GM12878 (cell line): ENCODE measurements at regions not wholly inside any gene's neighbourhood (a gene's known extent, or its start where the extent isn't known, plus 50 kb on each side); places are given as distances from the start of the nearest gene placed in this dataset.

Experiments used
- ATAC-seq: fragments of 200-7000 bp; cut with Tn5 transposase; 3 replicates; pipeline ENCODE4 v1.9.1; 2020; ENCODE audit warnings: mild to moderate bottlenecking, moderate library complexity
- BruUV-seq: library from RNA; stranded (reverse); fragments of 400-500 nt; replicated peaks from 2 replicates; lab custom pipeline; 2021; lab: Mats Ljungman, UMichigan
- CTCF ChIA-PET: fragments of 300-600 bp; sonication (Branson Sonifier 250); formaldehyde crosslinking; extraction: SDS; loops from one replicate; lab custom pipeline; 2021; ENCODE audit warnings: inconsistent platforms; lab: Yijun Ruan, JAX
- POLR2A ChIA-PET: fragments of 350-600 bp; formaldehyde crosslinking; extraction: SDS; loops from one replicate; lab custom pipeline; 2021; ENCODE audit warnings: inconsistent platforms; lab: Charles Lee
- RAD21 ChIA-PET: fragments of 300-600 bp; sonication (Branson Sonifier 250); formaldehyde crosslinking; loops from one replicate; lab custom pipeline; 2023; ENCODE audit warnings: antibody characterized with exemption; ENCODE audit not compliant: unreplicated experiment; lab: Charles Lee
- SMC1A ChIA-PET: fragments of 300-600 bp; sonication (Branson Sonifier 250); formaldehyde crosslinking; loops from one replicate; lab custom pipeline; 2023; ENCODE audit not compliant: unreplicated experiment, uncharacterized antibody; lab: Charles Lee
- DNase-seq: peaks from one replicate; pipeline ENCODE4 v3.0.0-alpha.2; 2011; ENCODE audit warnings: low read depth, low spot score
- FAIRE-seq: peaks from 3 replicates; lab custom pipeline; 2011; peaks lifted over from hg19 to GRCh38; lab: Jason Lieb, UNC
- H2AFZ ChIP-seq: 2 replicates; pipeline ENCODE4 v1.6.0; 2011; ENCODE audit warnings: low read depth, low read length, control low read depth; ENCODE audit not compliant: control insufficient read depth
- H3K27ac ChIP-seq: 2 replicates; pipeline ENCODE4 v1.5.1; 2011; ENCODE audit warnings: control low read depth; ENCODE audit not compliant: control insufficient read depth, insufficient read depth
- H3K27me3 ChIP-seq, 2 experiments: replicated peaks in 1 of 2; 2 replicates each; pipeline versions ENCODE4 v1.6.0 to v1.6.1; 2011; ENCODE audit warnings: low read length in 1 of 2; ENCODE audit not compliant: control insufficient read depth in 2 of 2, insufficient read depth in 2 of 2
- H3K36me3 ChIP-seq, 2 experiments: 2 replicates each; pipeline ENCODE4 v1.5.1; 2011; ENCODE audit warnings: low read length in 1 of 2; ENCODE audit not compliant: control insufficient read depth in 2 of 2, insufficient read depth in 2 of 2
- H3K4me1 ChIP-seq: 2 replicates; pipeline ENCODE4 v1.6.1; 2011; ENCODE audit warnings: mild to moderate bottlenecking, low read length, moderate library complexity, mixed read lengths; ENCODE audit not compliant: control insufficient read depth, insufficient read depth
- H3K4me2 ChIP-seq: 2 replicates; pipeline ENCODE4 v1.6.0; 2011; ENCODE audit warnings: control low read depth; ENCODE audit not compliant: control insufficient read depth, insufficient read depth
- H3K4me3 ChIP-seq: fragments of 200-600 bp; sonication (generic); 2 replicates; pipeline ENCODE4 v1.5.1; 2016
- H3K79me2 ChIP-seq: 2 replicates; pipeline ENCODE4 v1.6.0; 2011; ENCODE audit warnings: low read length; ENCODE audit not compliant: control insufficient read depth, insufficient read depth
- H3K9ac ChIP-seq: 2 replicates; pipeline ENCODE4 v1.8.0; 2011; ENCODE audit warnings: low read length, control low read depth, mixed read lengths; ENCODE audit not compliant: control insufficient read depth, insufficient read depth
- H3K9me3 ChIP-seq: replicated peaks from 3 replicates; pipeline ENCODE4 v1.5.1; 2011; ENCODE audit warnings: mild to moderate bottlenecking, low read length; ENCODE audit not compliant: control insufficient read depth, insufficient read depth
- H4K20me1 ChIP-seq: 2 replicates; pipeline ENCODE4 v1.6.0; 2011; ENCODE audit not compliant: control insufficient read depth, insufficient read depth
- NFYB ChIP-seq: IDR thresholded peaks from 2 replicates; pipeline ENCODE4 v1.6.1; 2011; ENCODE audit warnings: low read depth, mild to moderate bottlenecking, low read length, improper control_type of control experiment, moderate library complexity; ENCODE audit not compliant: insufficient read depth
- TARDBP ChIP-seq: IDR thresholded peaks from 2 replicates; pipeline ENCODE4 v1.6.1; 2016; ENCODE audit warnings: borderline replicate concordance
- ZNF274 ChIP-seq: IDR thresholded peaks from one replicate; pipeline ENCODE4 v1.8.0; 2011; ENCODE audit not compliant: insufficient read length, insufficient read depth
- ZNF687 ChIP-seq: fragments of 450-650 bp; IDR thresholded peaks from 2 replicates; pipeline ENCODE4 v1.6.1; 2017; ENCODE audit warnings: mild to moderate bottlenecking, moderate library complexity
- WGBS: methylation state at CpG from one replicate; pipeline ENCODE4 v1.1.6; 2016; ENCODE audit warnings: low lambda C conversion rate; ENCODE audit not compliant: insufficient replicate concordance, insufficient coverage; ENCODE audit errors: missing lambda C conversion rate; 5-methylcytosine and 5-hydroxymethylcytosine counted together
- in situ Hi-C: fragments of 300-500 bp; cut with MboI; formaldehyde crosslinking; loops from 9 replicates; pipeline ENCODE4 v1.14.3; 2018; ENCODE audit warnings: mixed read lengths
- intact Hi-C: fragments of 100-400 bp; cut with micrococcal nuclease; formaldehyde crosslinking; loops from one replicate; pipeline ENCODE4 v1.14.2; 2022; ENCODE audit not compliant: unreplicated experiment

DNA sequence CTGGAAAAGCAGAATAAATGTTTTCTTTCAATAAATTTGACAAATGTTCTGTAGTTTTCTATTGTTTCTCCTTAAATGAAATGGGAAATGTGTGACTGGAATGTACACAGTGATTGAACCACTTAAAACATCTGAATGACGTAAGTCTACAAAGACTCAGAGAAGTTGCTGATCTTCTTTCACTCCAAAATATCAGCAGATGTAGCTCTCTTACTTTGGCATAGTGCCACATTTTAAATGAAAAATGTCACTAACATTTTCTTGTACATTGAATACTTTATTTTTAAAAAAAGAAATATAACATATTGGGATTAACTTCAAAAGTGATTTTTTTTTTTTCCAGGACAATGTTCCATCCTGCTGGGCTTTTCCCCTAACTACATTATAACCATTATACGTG is 565.6 kb downstream of the TMEM182 start:
- ATAC-seq (no peak), DNase-seq (no peak), FAIRE-seq (no peak)
- ChIA-PET CTCF (no interaction called here), POLR2A (no interaction called here), RAD21 (no interaction called here), SMC1A (interaction anchor here (0.6 to 0.7 kb wide), 2 partner anchors 32 to 53 kb away, joined by 4 to 5 read pairs; no protein-coding TSS in a partner anchor)
- Histone ChIP-seq H3K27ac (no peak overlapping the region), H3K9me3 (no peaks in the 10 kb centered on the region), H3K79me2 (no peaks in the 10 kb centered on the region), H3K4me1 (no peaks in the 10 kb centered on the region), H4K20me1 (no peaks in the 10 kb centered on the region), H2AFZ (no peak overlapping the region), H3K4me2 (no peak overlapping the region), H3K36me3 (no peaks in the 10 kb centered on the region), H3K27me3 (no peaks in the 10 kb centered on the region), H3K9ac (no peak overlapping the region), H3K4me3 (no peak overlapping the region)
- intact Hi-C loops, result no loop called here
- BruUV-seq, result no TSS peak
- 34% methylated on average over 2 of the region's 2 CpGs for WGBS
- no peak for TF ChIP-seq ZNF274
- in situ Hi-C loops, result no loop called here

DNA sequence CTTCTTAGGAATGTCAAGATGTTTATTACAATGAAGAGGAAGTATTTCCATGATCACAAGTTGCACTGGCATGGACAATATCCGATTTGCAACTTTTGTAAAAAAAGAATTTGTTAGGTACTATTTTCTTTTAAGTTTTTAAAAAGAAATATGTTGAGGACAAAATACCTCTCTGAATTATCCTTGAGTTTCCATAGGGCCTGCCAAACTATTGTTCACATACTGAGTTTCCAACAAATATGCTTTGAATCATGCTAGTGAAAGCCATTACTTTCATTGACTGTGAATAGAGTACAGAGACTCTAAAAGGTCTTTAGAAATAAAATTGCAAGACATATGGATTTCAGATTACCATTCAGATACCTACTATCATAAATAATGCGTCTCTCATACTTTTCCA is 566.1 kb downstream of the TMEM182 start:
- Histone ChIP-seq H3K27ac (no peak overlapping the region), H3K36me3 (no peaks in the 10 kb centered on the region), H4K20me1 (no peaks in the 10 kb centered on the region), H2AFZ (no peak overlapping the region), H3K4me3 (no peak overlapping the region), H3K9ac (no peak overlapping the region), H3K79me2 (no peaks in the 10 kb centered on the region), H3K9me3 (no peaks in the 10 kb centered on the region), H3K27me3 (no peaks in the 10 kb centered on the region), H3K4me2 (no peak overlapping the region), H3K4me1 (no peaks in the 10 kb centered on the region)
- in situ Hi-C loops, result no loop called here
- 35% methylated on average over 2 of the region's 2 CpGs for WGBS
- RAD21 ChIA-PET, result no interaction called here
- CTCF ChIA-PET, result no interaction called here
- TF ChIP-seq TARDBP, result no peak
- no peak for TF ChIP-seq ZNF687
- TF ChIP-seq NFYB, result no peak
- DNase-seq (no peak), ATAC-seq (no peak), FAIRE-seq (no peak)
- SMC1A ChIA-PET, result interaction anchor here (0.7 kb wide), 1 partner anchor 53 kb away, joined by 5 read pairs; no protein-coding TSS in a partner anchor
- no TSS peak for BruUV-seq
- POLR2A ChIA-PET, result no interaction called here
- intact Hi-C loops, result no loop called here
